Skeletal muscle tissue (tissue), 3 donors: ENCODE measurements at regions not wholly inside any gene's neighbourhood (a gene's known extent, or its start where the extent isn't known, plus 50 kb on each side); places are given as distances from the start of the nearest gene placed in this dataset.

ENCODE experiments used
- H3K27ac ChIP-seq: one replicate; pipeline ENCODE4 v1.7.0; 2013; ENCODE audit warnings: mild to moderate bottlenecking, low read depth, low read length, inconsistent platforms
- H3K27me3 ChIP-seq, 3 donors: one replicate each; pipeline ENCODE4 v1.7.0; 2013; ENCODE audit warnings: low read length in 3 of 3; ENCODE audit not compliant: control insufficient read depth in 3 of 3, insufficient read depth in 3 of 3
- H3K36me3 ChIP-seq, 3 donors: one replicate each; pipeline ENCODE4 v1.7.0; 2013; ENCODE audit warnings: low read length in 3 of 3; ENCODE audit not compliant: control insufficient read depth in 3 of 3, insufficient read depth in 3 of 3
- H3K4me1 ChIP-seq, 3 donors: one replicate each; pipeline ENCODE4 v1.7.0; 2013; ENCODE audit warnings: low read length in 3 of 3, mild to moderate bottlenecking in 3 of 3; ENCODE audit not compliant: control insufficient read depth in 3 of 3, insufficient read depth in 3 of 3
- H3K4me3 ChIP-seq, 3 donors: one replicate each; pipeline ENCODE4 v1.7.0; 2013; ENCODE audit warnings: low read length in 3 of 3
- H3K9ac ChIP-seq, 3 donors: one replicate each; pipeline ENCODE4 v1.7.0; 2013; ENCODE audit warnings: low read length in 3 of 3, mild to moderate bottlenecking in 3 of 3, moderate library complexity in 2 of 3, low read depth in 1 of 3
- H3K9me3 ChIP-seq, 3 donors: one replicate each; pipeline ENCODE4 v1.7.0; 2013; ENCODE audit warnings: low read length in 3 of 3; ENCODE audit not compliant: control insufficient read depth in 3 of 3
- donor health status: Osteomylitis.

- Histone ChIP-seq H3K36me3 (no peaks in the 10 kb centered on the region), H3K27ac (no peak overlapping the region), H3K4me3 (no peak overlapping the region), H3K9me3 (no peaks in the 10 kb centered on the region), H3K9ac (no peak overlapping the region), H3K4me1 (no peaks in the 10 kb centered on the region), H3K27me3 (no peaks in the 10 kb centered on the region)
Measured at GRCh38 chr3:99128725-99129505, 227.4 kb upstream of the DCBLD2 start.

- no peaks in the 10 kb centered on the region for H3K4me1 ChIP-seq
- no peaks in the 10 kb centered on the region for H3K9me3 ChIP-seq
- H3K27ac ChIP-seq = no peak overlapping the region
- no peak overlapping the region for H3K4me3 ChIP-seq
- no peak overlapping the region for H3K9ac ChIP-seq
- H3K36me3 ChIP-seq = no peaks in the 10 kb centered on the region
- H3K27me3 ChIP-seq = no peaks in the 10 kb centered on the region
Measured at GRCh38 chr3:99128235-99128634, 226.7 kb upstream of the DCBLD2 start.

- Histone ChIP-seq H3K27me3 (no peaks in the 10 kb centered on the region), H3K36me3 (no peaks in the 10 kb centered on the region), H3K27ac (no peak overlapping the region), H3K9me3 (no peaks in the 10 kb centered on the region), H3K4me1 (no peaks in the 10 kb centered on the region), H3K4me3 (no peak overlapping the region), H3K9ac (no peak overlapping the region)
Measured at GRCh38 chr3:99126316-99126715, 224.8 kb upstream of the DCBLD2 start.

GRCh38 chr3:99119385-99119784, 217.9 kb upstream of the DCBLD2 start:
- Histone ChIP-seq H3K27ac (no peak overlapping the region), H3K9ac (no peak overlapping the region), H3K9me3 (peaks cover 0 to 3% (median 2%) of the 10 kb centered on the region in 3 donors), H3K27me3 (no peaks in the 10 kb centered on the region), H3K4me3 (no peak overlapping the region), H3K4me1 (no peaks in the 10 kb centered on the region), H3K36me3 (no peaks in the 10 kb centered on the region)

- peaks cover 0 to 3% (median 2%) of the 10 kb centered on the region in 3 donors for H3K9me3 ChIP-seq
- H3K9ac ChIP-seq = no peak overlapping the region
- no peaks in the 10 kb centered on the region for H3K27me3 ChIP-seq
- H3K4me1 ChIP-seq = no peaks in the 10 kb centered on the region
- H3K4me3 ChIP-seq = no peak overlapping the region
- no peaks in the 10 kb centered on the region for H3K36me3 ChIP-seq
- no peak overlapping the region for H3K27ac ChIP-seq
Measured at GRCh38 chr3:99118381-99118780, 216.9 kb upstream of the DCBLD2 start.

- Histone ChIP-seq H3K27me3 (no peaks in the 10 kb centered on the region), H3K27ac (no peak overlapping the region), H3K4me3 (no peak overlapping the region), H3K9me3 (peaks cover 0 to 3% (median 2%) of the 10 kb centered on the region in 3 donors), H3K9ac (no peak overlapping the region), H3K36me3 (no peaks in the 10 kb centered on the region), H3K4me1 (no peaks in the 10 kb centered on the region)
Measured at GRCh38 chr3:99114565-99115291, 213.2 kb upstream of the DCBLD2 start.

GRCh38 chr3:99111235-99111634, 209.7 kb upstream of the DCBLD2 start:
- H3K27ac ChIP-seq = no peak overlapping the region
- H3K9ac ChIP-seq = no peak overlapping the region
- no peaks in the 10 kb centered on the region for H3K27me3 ChIP-seq
- no peak overlapping the region for H3K4me3 ChIP-seq
- peaks cover 0 to 3% (median 2%) of the 10 kb centered on the region in 3 donors for H3K9me3 ChIP-seq
- H3K4me1 ChIP-seq = no peaks in the 10 kb centered on the region
- H3K36me3 ChIP-seq = no peaks in the 10 kb centered on the region

- Histone ChIP-seq H3K27ac (no peak overlapping the region), H3K36me3 (no peaks in the 10 kb centered on the region), H3K4me3 (no peak overlapping the region), H3K9ac (no peak overlapping the region), H3K4me1 (no peaks in the 10 kb centered on the region), H3K27me3 (no peaks in the 10 kb centered on the region), H3K9me3 (peaks cover 0 to 3% (median 2%) of the 10 kb centered on the region in 3 donors)
Measured at GRCh38 chr3:99110401-99110800, 208.9 kb upstream of the DCBLD2 start.

- H3K4me3 ChIP-seq = no peak overlapping the region
- H3K9ac ChIP-seq = no peak overlapping the region
- H3K27ac ChIP-seq = no peak overlapping the region
- no peaks in the 10 kb centered on the region for H3K4me1 ChIP-seq
- H3K9me3 ChIP-seq = no peaks in the 10 kb centered on the region
- H3K36me3 ChIP-seq = no peaks in the 10 kb centered on the region
- no peaks in the 10 kb centered on the region for H3K27me3 ChIP-seq
Measured at GRCh38 chr3:99108508-99108907, 207.0 kb upstream of the DCBLD2 start.

GRCh38 chr3:99094606-99095005, 193.1 kb upstream of the DCBLD2 start:
- no peak overlapping the region for H3K4me3 ChIP-seq
- H3K36me3 ChIP-seq = no peaks in the 10 kb centered on the region
- H3K4me1 ChIP-seq = no peaks in the 10 kb centered on the region
- H3K9ac ChIP-seq = no peak overlapping the region
- H3K27me3 ChIP-seq = no peaks in the 10 kb centered on the region
- no peaks in the 10 kb centered on the region for H3K9me3 ChIP-seq
- H3K27ac ChIP-seq = no peak overlapping the region
